Smooth muscle cell (in vitro differentiated cells): ENCODE measurements at regions not wholly inside any gene's neighbourhood (a gene's known extent, or its start where the extent isn't known, plus 50 kb on each side); places are given as distances from the start of the nearest gene placed in this dataset.

Experiments
- DNase-seq: peaks from one replicate; lab custom pipeline; 2025; ENCODE audit not compliant: unreplicated experiment; lab: John Stamatoyannopoulos, UW
- H2AFZ ChIP-seq: fragments of 200-600 bp; sonication (generic); 2 replicates; pipeline ENCODE4 v1.6.0; 2016; ENCODE audit warnings: antibody characterized with exemption, low read depth, mild to moderate bottlenecking
- H3F3A ChIP-seq: fragments of 200-600 bp; sonication (generic); 2 replicates; pipeline ENCODE4 v1.6.0; 2017; ENCODE audit warnings: antibody characterized with exemption, low read depth
- H3K27ac ChIP-seq: fragments of 200-600 bp; sonication (generic); 2 replicates; pipeline ENCODE4 v1.5.1; 2016; ENCODE audit warnings: low read depth, mild to moderate bottlenecking
- H3K27me3 ChIP-seq: fragments of 200-600 bp; sonication (generic); 2 replicates; pipeline ENCODE4 v1.6.1; 2016; ENCODE audit warnings: low read depth, mild to moderate bottlenecking
- H3K36me3 ChIP-seq: fragments of 200-600 bp; sonication (generic); 2 replicates; pipeline ENCODE4 v1.5.1; 2016; ENCODE audit warnings: low read depth
- H3K4me1 ChIP-seq: fragments of 200-600 bp; sonication (generic); 2 replicates; pipeline ENCODE4 v1.5.1; 2016; ENCODE audit warnings: low read depth
- H3K4me2 ChIP-seq: fragments of 200-600 bp; sonication (generic); 2 replicates; pipeline ENCODE4 v1.6.0; 2016; ENCODE audit warnings: mild to moderate bottlenecking
- H3K4me3 ChIP-seq: fragments of 200-600 bp; sonication (generic); 2 replicates; pipeline ENCODE4 v1.5.1; 2016; ENCODE audit warnings: mild to moderate bottlenecking
- H3K79me2 ChIP-seq: fragments of 200-600 bp; sonication (generic); 2 replicates; pipeline ENCODE4 v1.6.0; 2016; ENCODE audit warnings: low read depth, mild to moderate bottlenecking
- H3K9ac ChIP-seq: fragments of 200-600 bp; sonication (generic); 2 replicates; pipeline ENCODE4 v1.6.0; 2016; ENCODE audit warnings: low read depth
- H3K9me3 ChIP-seq: fragments of 200-600 bp; sonication (generic); replicated peaks from 2 replicates; pipeline ENCODE4 v1.5.1; 2016; ENCODE audit warnings: low read depth
- H4K20me1 ChIP-seq: fragments of 200-600 bp; sonication (generic); 2 replicates; pipeline ENCODE4 v1.6.0; 2016; ENCODE audit warnings: low read depth
- WGBS: methylation state at CpG from one replicate; pipeline ENCODE4 v1.1.7; 2016; ENCODE audit warnings: low lambda C conversion rate; 5-methylcytosine and 5-hydroxymethylcytosine counted together
- TF ChIP-seq, protein P1 (sequence below): fragments of 200-600 bp; sonication (generic); IDR thresholded peaks from 2 replicates; pipeline ENCODE4 v1.5.1; 2017; ENCODE audit warnings: borderline replicate concordance, mild to moderate bottlenecking, antibody characterized with exemption; ENCODE audit not compliant: insufficient read depth, poor library complexity, severe bottlenecking

DNA sequence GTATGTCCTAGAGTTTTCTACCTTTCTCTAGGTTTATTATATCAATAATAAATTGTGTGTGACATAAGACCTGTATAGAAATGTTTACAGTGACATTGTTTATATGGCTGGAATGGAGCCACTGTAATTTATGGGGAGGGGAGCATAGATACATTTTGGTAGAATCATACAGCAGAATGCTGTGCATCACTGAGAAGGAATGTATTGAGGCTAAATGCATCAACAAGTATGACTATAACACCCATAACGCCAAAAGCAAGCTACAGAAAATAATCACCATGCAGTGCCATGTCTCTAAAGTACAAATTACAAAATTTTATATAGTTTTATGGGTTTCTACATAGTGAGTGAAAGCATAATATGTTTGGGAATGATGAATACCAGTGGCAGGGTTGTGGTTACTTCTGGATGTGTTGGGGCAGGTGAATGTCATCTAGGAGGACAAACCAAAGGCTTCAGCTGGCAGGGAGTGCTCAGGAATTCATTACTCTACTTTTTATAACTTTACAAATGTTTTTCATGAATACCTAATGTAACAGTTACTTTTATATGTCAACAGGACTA lies 226.0 kb upstream of the NETO1 start:
- Histone ChIP-seq H3K9me3 (no peaks in the 10 kb centered on the region), H3K27me3 (no peaks in the 10 kb centered on the region), H3K4me1 (no peaks in the 10 kb centered on the region), H3K9ac (no peak overlapping the region), H3K4me2 (no peak overlapping the region), H3K79me2 (no peaks in the 10 kb centered on the region), H2AFZ (no peak overlapping the region), H3K36me3 (no peaks in the 10 kb centered on the region), H4K20me1 (no peaks in the 10 kb centered on the region), H3K4me3 (no peak overlapping the region), H3F3A (no peaks in the 10 kb centered on the region), H3K27ac (no peak overlapping the region)
- 78% methylated on average over 1 of the region's 1 CpG for WGBS
- DNase-seq: no peak
- TF ChIP-seq, protein P1, sequence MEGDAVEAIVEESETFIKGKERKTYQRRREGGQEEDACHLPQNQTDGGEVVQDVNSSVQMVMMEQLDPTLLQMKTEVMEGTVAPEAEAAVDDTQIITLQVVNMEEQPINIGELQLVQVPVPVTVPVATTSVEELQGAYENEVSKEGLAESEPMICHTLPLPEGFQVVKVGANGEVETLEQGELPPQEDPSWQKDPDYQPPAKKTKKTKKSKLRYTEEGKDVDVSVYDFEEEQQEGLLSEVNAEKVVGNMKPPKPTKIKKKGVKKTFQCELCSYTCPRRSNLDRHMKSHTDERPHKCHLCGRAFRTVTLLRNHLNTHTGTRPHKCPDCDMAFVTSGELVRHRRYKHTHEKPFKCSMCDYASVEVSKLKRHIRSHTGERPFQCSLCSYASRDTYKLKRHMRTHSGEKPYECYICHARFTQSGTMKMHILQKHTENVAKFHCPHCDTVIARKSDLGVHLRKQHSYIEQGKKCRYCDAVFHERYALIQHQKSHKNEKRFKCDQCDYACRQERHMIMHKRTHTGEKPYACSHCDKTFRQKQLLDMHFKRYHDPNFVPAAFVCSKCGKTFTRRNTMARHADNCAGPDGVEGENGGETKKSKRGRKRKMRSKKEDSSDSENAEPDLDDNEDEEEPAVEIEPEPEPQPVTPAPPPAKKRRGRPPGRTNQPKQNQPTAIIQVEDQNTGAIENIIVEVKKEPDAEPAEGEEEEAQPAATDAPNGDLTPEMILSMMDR: no peak

DNA sequence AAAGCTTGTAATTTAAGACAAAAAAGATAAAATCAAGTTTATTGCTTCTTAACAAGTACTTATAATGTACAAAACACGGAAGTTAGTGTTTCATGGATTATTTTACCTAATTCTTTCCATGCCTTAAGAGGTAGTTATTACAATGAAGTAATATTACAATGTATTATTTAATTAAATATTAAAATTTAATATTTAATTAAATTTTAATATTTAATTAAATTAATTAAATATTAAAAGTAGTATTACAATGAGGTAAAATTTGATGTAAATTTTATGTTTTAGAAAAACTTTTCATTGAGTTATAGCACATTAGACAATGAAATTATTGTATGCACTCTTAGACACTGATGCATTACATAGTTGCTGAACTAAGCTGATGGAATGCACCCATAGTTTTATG lies 220.7 kb upstream of the NETO1 start:
- TF ChIP-seq, protein P1: no peak
- 91% methylated on average over 1 of the region's 1 CpG for WGBS

DNA sequence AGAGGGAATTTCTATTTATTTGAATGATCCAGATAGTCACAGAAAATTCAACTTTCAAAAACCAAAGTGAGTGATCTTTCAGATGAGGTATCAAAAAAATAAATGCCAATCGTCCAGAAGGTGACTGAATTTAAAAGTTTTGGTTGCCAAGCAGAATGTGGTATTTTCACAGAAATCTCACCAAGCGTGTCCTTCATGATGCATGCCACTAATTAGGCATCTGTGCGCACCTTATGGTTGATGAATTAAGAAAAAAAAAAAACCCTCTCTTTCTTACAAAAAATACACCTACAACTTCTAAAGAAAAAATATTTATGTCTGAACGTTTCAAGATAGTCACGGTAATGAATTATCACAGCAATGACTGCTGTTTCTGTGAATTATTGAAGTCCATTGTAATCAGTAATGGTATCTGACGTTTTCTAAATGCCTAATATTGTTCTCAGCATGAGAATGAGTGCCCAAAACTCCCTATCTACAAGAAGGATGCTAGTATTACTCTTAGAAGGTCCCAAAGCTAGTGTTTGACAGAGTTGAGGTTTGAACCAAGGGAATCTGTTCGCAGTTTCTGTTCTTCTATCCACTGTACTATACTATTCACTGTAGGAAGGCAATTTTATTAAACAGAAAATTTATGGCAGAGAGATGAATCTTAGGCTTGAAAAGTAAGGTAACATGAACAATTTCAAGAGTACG lies 219.6 kb upstream of the NETO1 start:
- H3K9ac ChIP-seq: no peak overlapping the region
- H3K4me3 ChIP-seq: no peak overlapping the region
- H3K27ac ChIP-seq: no peak overlapping the region
- H3K36me3 ChIP-seq: no peaks in the 10 kb centered on the region
- no peak for DNase-seq
- no peaks in the 10 kb centered on the region for H3F3A ChIP-seq
- H2AFZ ChIP-seq: no peak overlapping the region
- no peaks in the 10 kb centered on the region for H3K9me3 ChIP-seq
- TF ChIP-seq, protein P1: no peak
- no peaks in the 10 kb centered on the region for H3K4me1 ChIP-seq
- H4K20me1 ChIP-seq: no peaks in the 10 kb centered on the region
- no peak overlapping the region for H3K4me2 ChIP-seq
- no peaks in the 10 kb centered on the region for H3K79me2 ChIP-seq
- WGBS: 85% methylated on average over 8 of the region's 8 CpGs
- H3K27me3 ChIP-seq: no peaks in the 10 kb centered on the region

More for the DNA sequence above, 220.7 kb upstream of the NETO1 start:
- Histone ChIP-seq H3K4me1 (no peaks in the 10 kb centered on the region), H3K9me3 (no peaks in the 10 kb centered on the region), H3K4me3 (no peak overlapping the region), H3K27ac (no peak overlapping the region), H3K27me3 (no peaks in the 10 kb centered on the region), H4K20me1 (no peaks in the 10 kb centered on the region), H3F3A (no peaks in the 10 kb centered on the region), H3K79me2 (no peaks in the 10 kb centered on the region), H3K36me3 (no peaks in the 10 kb centered on the region), H3K9ac (no peak overlapping the region), H2AFZ (no peak overlapping the region), H3K4me2 (no peak overlapping the region)
- DNase-seq: no peak

DNA sequence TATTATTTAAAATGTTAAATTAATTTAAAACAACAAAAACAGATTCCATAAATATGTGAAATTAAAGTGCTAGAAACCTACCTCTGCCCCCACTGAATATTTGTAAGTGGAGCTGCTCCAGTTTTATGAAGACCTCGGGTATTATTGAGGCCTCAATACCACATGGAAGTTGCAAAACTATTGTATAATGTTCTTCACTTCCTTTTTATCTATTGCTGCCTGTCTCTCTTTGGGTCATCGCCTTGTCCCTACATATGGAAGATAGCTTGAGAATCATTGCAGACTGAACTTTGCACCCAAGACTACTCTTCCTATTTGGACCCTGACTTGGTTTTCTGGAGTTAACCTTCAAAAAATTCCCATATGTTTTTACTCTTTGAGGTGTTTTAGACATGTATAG lies 212.1 kb upstream of the NETO1 start:
- DNase-seq: no peak
- Histone ChIP-seq H3K9me3 (no peaks in the 10 kb centered on the region), H3K4me3 (no peak overlapping the region), H4K20me1 (no peaks in the 10 kb centered on the region), H3K79me2 (no peaks in the 10 kb centered on the region), H3F3A (no peaks in the 10 kb centered on the region), H3K27ac (no peak overlapping the region), H2AFZ (no peak overlapping the region), H3K4me2 (no peak overlapping the region), H3K36me3 (no peaks in the 10 kb centered on the region), H3K27me3 (no peaks in the 10 kb centered on the region), H3K9ac (no peak overlapping the region), H3K4me1 (no peaks in the 10 kb centered on the region)
- WGBS: 83% methylated on average over 2 of the region's 2 CpGs
- TF ChIP-seq, protein P1: no peak
